HG02642 (cell line): ENCODE measurements at regions not wholly inside any gene's neighbourhood (a gene's known extent, or its start where the extent isn't known, plus 50 kb on each side); places are given as distances from the start of the nearest gene placed in this dataset.
"Not testable (repeated sequence)": the region's sequence is repeated elsewhere in the genome, so short reads cannot be mapped to it uniquely, and the experiment has no call there.

ENCODE experiments used
- ATAC-seq: cut with Tn5 transposase; IDR thresholded peaks from one replicate; pipeline ENCODE4 v1.9.1; 2021; ENCODE audit warnings: mild to moderate bottlenecking; ENCODE audit not compliant: unreplicated experiment, poor library complexity

GRCh38 chr18:14357553-14358297 is 185.7 kb downstream of the POTEC start:
- ATAC-seq, result not testable (repeated sequence)

GRCh38 chr18:14342170-14342569 is 201.2 kb downstream of the POTEC start:
- ATAC-seq, result not testable (repeated sequence)

GRCh38 chr18:14336017-14336416 is 203.8 kb upstream of the ZNF519 start:
- not testable (repeated sequence) for ATAC-seq

DNA sequence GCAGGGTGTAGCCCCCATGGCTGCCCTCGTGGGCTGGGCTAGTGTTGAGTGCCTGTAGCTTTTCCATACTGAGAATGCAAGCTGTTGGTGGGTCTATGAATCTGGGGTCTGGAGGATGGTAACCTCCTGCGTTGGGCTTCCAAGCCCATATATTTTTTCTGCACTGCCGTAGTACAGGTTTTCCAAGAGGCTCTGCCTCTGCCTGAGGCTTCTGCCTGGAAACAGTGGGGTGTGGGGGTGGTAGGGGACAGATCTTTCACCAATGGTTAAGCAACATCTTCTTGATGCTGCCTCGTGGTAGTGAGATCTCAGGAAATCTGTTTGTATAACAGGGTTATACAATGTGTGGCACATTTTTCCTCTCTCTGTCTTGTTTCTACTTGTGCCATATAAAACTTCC is 189.0 kb upstream of the ZNF519 start:
- not testable (repeated sequence) for ATAC-seq

- not testable (repeated sequence) for ATAC-seq
These were observed 169.0 kb upstream of the ZNF519 start for GRCh38 chr18:14301255-14301654.

GRCh38 chr18:14295081-14295480 is 162.8 kb upstream of the ZNF519 start:
- not testable (repeated sequence) for ATAC-seq

- no peak for ATAC-seq
These were observed 152.8 kb upstream of the ZNF519 start for GRCh38 chr18:14285053-14285452.

DNA sequence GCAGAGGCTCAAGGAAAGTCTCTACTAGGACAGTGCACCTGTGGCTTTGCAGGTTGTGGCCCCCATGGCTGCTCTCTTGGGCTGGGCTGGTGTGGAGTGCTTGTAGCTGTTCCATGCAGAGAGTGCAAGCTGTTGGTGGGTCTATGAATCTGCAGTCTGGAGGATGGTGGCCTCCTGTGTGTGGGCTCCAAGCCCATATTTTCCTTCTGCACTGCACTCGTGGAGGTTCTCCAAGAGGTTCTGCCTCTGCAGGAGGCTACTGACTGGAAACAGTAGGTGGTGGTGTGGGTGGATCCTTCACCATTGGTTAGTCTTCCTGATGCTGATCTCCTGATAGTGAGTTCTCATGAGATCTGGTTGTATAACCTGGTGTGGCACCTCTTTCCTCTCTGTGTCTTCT is 143.2 kb upstream of the ZNF519 start:
- not testable (repeated sequence) for ATAC-seq

GRCh38 chr18:14265637-14266410 is 133.6 kb upstream of the ZNF519 start:
- ATAC-seq, result not testable (repeated sequence)

- ATAC-seq, result not testable (repeated sequence)
These were observed 130.6 kb upstream of the ZNF519 start for GRCh38 chr18:14262786-14263185.

DNA sequence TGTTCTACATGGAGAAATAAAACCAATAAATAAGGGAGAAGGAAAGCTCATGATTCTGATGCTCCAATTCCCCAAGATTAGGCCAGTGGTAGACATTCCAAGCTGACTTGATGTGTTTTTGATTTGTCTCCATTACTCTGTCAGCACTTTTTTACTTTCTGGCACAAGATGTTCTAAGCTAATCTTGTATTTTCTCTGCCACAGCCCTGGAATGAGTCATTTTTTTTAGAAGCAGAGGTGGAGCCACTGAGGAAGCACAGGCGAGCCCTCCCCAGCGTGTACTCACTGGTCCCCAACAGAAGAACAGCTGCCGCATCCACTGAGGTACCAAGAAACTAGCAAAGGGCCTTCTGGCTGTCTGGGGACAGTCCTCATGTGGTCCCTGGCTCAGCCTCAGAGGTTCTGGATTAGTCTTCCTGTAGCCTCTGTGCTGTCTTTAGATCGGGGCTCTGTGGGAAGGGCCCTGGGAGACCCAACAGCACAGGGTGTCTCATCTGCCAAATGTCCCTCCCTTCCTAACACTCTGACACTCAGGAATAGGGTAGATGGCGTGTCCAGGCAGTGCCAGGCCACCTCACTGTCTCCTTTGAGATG is 117.9 kb upstream of the ZNF519 start:
- ATAC-seq, result not testable (repeated sequence)

GRCh38 chr18:14239224-14239623 is 107.0 kb upstream of the ZNF519 start:
- ATAC-seq, result not testable (repeated sequence)

DNA sequence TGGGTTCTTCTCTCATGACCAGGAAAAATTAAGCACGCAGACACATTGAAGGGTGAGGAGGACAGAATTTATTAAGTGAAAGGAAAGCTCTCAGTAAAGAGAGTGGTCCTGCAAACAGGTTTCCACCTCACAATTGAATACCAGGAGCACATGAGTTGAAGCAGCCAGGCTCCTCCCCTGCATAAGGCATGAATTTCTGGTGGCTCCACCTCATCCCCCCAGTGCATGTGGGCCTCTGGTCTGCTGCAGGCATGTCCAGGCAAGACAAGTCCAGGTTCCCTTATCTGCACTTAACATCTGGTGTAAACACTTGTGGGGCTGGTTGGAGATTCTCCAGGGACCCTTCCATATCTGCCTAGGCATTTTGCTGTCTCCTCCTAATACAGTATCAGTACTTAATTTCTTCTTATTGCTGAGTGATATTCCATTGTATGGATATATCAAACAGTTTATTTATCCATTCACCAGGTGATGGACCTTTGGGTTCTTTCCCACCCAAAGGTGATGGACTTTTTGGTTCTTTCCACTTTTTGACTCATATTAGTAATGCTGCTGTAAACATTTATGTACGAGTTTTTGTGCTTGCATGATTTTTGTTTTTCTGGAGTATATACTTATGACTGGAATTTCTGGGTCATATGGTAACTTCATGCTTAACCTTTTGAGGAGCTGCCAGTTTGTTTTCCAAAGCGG is 104.3 kb upstream of the ZNF519 start:
- not testable (repeated sequence) for ATAC-seq

GRCh38 chr18:14225286-14225679 is 93.0 kb upstream of the ZNF519 start:
- ATAC-seq, result not testable (repeated sequence)

DNA sequence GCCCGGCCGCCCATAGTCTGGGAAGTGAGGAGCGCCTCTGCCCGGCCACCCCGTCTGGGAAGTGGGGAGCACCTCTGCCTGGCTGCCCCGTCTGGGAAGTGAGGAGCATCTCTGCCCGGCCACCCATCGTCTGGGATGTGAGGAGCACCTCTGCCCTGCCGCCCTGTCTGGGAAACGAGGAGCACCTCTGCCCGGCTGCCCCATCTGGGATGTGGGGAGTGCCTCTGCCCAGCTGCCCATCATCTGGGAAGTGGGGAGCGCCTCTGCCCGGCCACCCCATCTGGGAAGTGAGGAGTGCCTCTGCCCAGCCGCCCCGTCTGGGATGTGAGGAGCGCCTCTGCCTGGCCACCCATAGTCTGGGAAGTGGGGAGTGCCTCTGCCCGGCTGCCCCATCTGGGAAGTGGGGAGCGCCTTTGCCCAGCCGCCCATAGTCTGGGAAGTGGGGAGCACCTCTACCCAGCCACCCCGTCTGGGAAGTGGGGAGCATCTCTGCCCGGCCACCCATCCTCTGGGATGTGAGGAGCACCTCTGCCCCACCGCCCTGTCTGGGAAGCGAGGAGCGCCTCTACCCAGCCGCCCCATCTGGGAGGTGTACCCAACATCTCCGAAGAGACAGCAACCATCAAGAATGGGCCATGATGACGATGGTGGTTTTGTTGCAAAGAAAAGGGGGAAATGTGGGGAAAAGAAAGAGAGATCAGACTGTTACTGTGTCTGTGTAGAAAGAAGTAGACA is 92.5 kb upstream of the ZNF519 start:
- ATAC-seq, result not testable (repeated sequence)

DNA sequence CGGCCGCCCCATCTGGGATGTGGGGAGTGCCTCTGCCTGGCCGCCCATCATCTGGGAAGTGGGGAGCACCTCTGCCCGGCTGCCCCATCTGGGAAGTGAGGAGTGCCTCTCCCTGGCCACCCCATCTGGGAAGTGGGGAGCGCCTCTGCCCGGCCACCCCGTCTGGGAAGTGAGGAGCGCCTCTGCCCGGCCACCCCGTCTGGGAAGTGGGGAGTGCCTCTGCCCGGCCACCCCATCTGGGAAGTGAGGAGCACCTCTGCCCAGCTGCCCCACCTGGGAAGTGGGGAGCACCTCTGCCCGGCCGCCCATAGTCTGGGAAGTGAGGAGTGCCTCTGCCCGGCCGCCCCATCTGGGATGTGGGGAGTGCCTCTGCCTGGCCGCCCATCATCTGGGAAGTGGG is 91.7 kb upstream of the ZNF519 start:
- not testable (repeated sequence) for ATAC-seq

DNA sequence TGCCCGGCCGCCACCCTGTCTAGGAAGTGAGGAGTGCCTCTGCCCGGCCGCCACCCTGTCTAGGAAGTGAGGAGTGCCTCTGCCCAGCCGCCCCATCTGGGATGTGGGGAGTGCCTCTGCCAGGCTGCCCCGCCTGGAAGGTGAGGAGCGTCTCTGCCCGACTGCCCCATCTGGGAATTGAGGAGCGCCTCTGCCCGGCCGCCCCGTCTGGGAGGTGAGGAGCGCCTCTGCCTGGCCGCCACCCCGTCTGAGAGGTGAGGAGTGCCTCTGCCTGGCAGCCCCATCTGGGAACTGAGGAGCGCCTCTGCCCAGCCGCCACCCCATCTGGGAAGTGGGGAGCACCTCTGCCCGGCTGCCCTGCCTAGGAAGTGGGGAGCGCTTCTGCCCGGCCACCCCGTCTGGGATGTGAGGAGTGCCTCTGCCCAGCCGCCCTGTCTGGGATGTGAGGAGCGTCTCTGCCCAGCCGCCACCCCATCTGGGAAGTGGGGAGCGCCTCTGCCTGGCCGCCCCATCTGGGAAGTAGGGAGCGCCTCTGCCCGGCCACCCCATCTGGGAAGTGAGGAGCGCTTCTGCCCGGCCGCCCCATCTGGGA is 91.1 kb upstream of the ZNF519 start:
- not testable (repeated sequence) for ATAC-seq

GRCh38 chr18:14222354-14223221 is 90.4 kb upstream of the ZNF519 start:
- ATAC-seq, result not testable (repeated sequence)
